ENCODE measurements at regions not wholly inside any gene's neighbourhood (a gene's known extent, or its start where the extent isn't known, plus 50 kb on each side); places are given as distances from the start of the nearest gene placed in this dataset.

DNA sequence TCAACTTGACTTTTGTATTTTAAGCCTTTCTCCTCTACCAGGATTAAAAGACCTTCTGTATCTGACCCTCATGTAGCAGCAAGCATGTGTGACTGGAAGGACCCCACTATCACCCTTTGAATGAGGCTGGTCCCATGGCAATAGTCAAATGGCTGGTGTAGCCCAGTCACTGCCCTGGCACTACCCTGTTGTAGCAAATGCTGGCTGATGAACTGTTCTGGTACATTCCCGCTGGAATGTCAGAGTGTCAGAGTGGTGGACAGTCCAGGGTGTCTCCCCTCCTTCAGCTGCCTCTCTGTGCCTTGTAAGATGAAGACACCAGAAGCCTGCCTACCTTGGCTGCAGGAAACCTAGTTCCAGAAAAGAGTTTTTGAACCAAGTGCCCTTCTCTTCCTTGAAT is 115.7 kb downstream of the ACKR3 start:
- no peak overlapping the region for H3K27ac ChIP-seq (ENCODE audit: low read depth, low read length)
- 47 to 95% (median 94%) methylated on average over 1 of the region's 1 CpG for WGBS, 3 donors

DNA sequence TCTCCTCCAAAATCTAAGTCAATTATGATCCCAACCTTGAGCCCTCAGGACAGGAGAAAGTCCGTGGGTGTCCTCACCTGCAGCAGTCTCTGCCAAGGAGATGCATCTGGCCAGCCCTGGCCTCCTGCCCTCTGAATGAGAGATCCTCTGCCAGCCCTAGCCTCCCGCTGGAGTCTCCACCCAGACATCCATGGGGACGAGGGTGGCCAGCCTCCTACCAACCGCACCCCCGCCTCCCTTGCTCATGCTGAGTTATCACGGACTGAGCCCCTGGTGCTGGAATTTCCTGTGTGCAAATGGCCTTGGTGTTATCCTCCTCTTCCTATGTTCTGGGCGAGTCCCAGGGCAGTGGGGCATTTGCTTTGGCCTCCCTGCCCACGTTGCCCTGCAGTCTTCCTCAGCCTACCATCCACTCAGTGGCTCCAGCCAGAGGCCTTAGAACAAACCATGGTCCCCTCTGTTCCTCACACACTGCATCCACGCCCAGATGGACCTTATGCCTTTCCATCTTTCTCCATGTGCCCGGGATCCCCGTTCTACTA is 116.4 kb downstream of the ACKR3 start:
- no peak overlapping the region for H3K27ac ChIP-seq (ENCODE audit: low read depth, low read length)
- WGBS, 3 donors = 83 to 86% (median 86%) methylated on average over 11 of the region's 11 CpGs

DNA sequence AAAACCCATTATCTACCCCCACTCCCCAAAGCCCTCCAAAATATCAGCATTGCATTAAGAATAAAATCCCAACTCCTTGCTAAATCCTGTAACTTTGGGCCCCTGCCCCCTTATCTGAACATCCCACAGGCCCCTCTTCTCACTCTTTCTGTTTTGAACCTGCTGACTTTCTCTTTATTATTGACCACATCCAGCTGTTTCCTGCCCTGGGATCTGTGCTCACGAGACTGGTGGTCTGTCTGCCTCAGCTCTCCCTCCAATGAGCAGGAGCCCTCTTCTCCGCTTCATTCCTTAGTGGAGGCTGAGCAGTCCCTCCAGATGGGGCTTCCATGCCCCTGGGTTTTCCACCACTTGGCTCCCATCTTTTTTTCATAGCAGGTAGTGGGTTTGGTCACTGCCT is 116.9 kb downstream of the ACKR3 start:
- 62 to 87% (median 70%) methylated on average over 2 of the region's 2 CpGs for WGBS, 3 donors
- H3K27ac ChIP-seq (ENCODE audit: low read depth, low read length) = no peak overlapping the region

DNA sequence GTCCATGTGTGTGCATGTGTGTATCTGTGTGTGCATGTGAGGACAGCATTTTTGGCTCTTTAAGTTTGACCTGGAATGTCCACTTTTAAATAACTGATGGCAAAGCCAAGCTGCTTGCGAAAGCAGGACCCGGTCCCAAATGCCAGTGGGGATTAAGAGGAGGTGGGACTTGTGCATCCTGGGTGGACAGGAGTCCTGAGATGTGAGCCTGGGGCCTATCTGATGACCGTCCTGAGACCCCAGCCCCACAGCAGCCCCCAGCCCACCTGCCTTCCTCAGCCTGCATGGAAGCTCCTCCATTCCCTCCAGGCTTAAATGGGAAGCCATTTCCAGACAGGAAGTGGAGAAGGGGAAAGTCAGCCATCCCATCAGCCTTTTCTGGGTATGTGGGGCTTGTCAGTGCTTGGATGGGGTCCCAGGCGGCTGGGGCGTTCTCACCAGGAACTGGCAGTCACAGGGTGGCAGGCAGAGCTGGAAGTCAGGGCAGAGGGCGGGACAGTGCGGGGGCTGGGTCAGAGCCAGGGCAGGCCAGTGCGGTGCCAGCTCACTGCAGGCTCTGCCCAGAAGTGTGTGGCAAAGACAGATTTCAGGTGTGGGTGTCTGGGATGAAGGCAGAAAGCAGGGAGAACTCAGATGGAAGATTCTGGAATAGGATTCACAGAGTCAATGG is 117.8 kb downstream of the ACKR3 start:
- 58 to 77% (median 60%) methylated on average over 8 of the region's 8 CpGs for WGBS, 3 donors
- H3K27ac ChIP-seq (ENCODE audit: low read depth, low read length) = no peak overlapping the region

DNA sequence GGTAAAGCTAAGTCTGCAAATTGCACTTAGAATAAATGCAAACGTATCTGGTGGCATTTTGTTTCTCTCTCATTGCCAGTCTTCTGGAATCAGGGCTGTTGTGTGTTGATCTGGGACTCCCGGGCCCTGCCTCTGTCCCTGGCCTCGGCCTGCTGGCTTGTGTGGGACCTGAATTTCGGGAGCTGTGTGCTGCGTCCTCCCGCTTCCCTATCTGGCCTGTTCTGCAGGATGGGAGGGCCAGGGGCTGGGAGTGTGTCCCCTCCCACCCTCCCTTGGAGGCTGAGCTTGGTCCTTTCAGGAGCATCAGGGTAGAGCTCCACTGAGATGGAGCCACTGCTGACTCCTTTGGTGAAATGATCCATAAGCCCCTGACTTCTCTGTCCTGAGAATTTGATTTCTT is 118.5 kb downstream of the ACKR3 start:
- H3K27ac ChIP-seq (ENCODE audit: low read depth, low read length) = no peak overlapping the region
- WGBS, 3 donors = 79 to 93% (median 84%) methylated on average over 6 of the region's 6 CpGs

DNA sequence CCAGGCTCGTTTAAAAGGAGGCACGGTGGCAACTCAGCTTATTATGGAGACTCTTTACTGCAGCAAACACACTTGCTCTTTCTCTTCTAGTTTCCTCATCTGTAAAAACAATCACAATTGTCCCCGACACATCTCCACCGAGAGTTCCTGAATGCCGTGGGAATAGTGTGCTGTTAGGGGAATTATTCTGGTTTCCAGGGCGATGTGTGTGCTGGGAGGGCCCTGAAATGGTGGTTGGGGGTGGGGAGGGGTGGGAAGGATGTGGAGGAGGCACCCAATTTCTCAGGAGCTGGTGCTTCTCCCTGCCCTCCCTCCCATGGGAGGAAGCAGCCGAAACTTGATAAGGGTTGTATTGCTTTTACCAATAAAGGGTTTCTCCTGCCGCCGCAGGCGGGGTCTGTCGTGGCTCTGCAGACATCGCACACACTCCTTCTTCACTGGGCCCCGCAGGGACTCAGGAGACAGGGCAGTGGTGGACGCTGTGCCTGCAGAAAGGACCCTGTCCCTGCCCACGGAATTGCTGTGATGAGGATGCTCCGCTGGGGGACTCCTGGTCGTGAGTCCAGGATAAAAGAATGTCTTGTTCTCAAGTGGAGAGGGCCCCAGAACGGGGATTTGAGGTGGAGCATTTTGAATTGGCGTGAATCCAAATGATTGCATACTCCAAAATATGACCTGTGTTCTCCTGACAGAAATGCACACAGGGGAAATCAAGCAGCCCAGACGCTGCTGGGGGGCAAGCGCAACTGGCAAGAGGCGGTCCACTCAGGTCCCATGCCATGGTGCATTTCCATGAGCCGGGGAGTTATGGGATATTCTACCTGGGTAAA is 119.2 kb downstream of the ACKR3 start:
- H3K27ac ChIP-seq (ENCODE audit: low read depth, low read length) = no peak overlapping the region

DNA sequence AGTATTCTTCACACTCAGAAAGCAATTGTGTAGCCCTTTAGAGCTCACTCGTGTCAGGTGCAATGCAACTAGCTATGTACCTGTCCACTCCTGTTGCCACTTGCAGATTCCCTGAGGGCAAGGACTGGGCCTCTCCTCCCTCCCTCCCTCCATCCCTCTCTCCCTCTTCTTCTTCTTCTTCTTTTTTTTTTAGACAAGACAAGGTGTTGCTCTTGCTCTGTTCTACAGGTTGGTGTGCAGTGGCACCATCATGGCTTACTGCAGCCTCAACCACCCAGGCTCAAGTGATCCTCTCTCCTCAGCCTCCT is 119.7 kb downstream of the ACKR3 start:
- 69 to 88% (median 80%) methylated on average over 1 of the region's 1 CpG for WGBS, 3 donors
- H3K27ac ChIP-seq (ENCODE audit: low read depth, low read length) = no peak overlapping the region

More for the DNA sequence above, 119.2 kb downstream of the ACKR3 start:
- 50 to 69% (median 59%) methylated on average over 23 of the region's 23 CpGs for WGBS, 3 donors

DNA sequence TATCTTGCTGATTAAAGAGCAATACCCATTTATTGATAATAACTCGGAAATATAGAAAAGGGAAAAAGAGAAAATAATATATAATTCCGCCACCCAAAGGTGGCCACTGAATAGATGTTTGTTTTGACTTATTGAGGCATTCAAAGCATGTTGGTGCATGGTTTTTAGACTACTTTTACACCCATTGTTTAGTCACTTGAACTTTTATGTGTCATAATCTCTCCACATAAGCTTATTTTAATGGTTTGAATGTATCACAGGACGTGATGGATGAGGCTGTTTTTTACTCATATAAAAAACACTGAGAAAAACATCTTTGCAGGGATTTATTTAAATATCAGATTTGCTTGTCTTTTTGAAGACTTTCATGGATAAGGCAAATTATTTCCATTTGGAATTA is 120.4 kb downstream of the ACKR3 start:
- no peak overlapping the region for H3K27ac ChIP-seq (ENCODE audit: low read depth, low read length)
- 92 to 95% (median 93%) methylated on average over 3 of the region's 3 CpGs for WGBS, 3 donors

DNA sequence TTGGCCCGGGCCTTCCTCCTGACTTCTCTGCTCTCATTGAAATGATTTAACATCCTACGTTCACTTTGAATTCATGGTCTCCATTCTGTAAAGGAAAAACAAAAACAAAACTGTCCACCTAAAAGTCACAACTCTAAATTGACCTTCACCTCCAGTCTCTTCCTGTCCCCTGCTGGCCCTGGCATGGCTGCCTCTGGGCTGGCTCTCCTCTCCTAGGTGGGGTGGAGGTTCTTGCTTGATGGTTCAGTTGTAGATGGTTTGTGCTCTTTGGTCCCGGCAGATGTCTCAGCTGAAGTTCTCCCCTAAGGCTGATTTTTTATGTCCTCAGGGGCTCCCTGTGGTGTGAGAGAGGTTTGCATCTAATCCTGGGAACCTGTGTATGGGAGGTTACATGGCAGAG is 121.1 kb downstream of the ACKR3 start:
- 95 to 97% (median 96%) methylated on average over 3 of the region's 3 CpGs for WGBS, 3 donors

DNA sequence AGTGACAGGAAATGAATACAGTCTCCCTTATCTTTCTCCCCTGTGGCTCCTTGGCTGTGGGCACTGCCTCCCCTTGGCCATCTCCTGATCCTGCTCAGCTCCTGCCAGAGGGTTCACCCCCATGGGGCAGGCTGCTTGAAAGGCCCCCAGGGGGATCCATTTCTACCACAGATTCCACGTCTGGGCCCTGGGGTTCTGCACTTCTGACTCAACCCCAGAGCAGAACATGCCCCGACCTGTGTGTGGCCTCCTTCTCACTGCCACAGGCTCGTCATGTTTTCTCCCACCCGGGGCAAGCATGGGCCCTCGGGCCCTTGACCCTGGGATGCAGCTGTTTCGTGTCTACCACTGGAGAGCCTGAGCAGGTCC is 122.2 kb downstream of the ACKR3 start:
- no peak overlapping the region for H3K27ac ChIP-seq (ENCODE audit: low read depth, low read length)
- WGBS, 3 donors = 76 to 86% (median 82%) methylated on average over 6 of the region's 6 CpGs

More for the DNA sequence above, 121.1 kb downstream of the ACKR3 start:
- H3K27ac ChIP-seq (ENCODE audit: low read depth, low read length) = no peak overlapping the region

DNA sequence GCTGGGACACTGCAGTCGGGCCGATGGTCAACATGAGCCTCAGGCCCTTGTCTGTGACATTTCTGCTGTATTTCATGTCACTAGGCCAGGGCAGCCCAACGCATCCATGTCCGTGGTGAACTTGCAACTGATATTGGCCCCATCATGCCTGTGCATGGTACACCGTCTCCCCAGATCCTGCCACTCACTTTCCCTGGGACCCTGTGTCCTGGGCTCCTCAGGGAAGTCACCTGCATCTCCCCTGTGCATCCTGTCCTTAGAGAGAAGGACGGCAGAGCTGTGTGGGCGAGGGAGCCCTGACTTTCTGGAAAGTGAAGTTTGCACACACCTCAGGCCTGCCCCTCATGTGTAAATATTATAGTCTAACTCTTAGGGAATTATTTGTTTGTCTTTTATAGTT is 123.3 kb downstream of the ACKR3 start:
- WGBS, 3 donors = 86 to 95% (median 94%) methylated on average over 7 of the region's 7 CpGs
- H3K27ac ChIP-seq (ENCODE audit: low read depth, low read length) = no peak overlapping the region

DNA sequence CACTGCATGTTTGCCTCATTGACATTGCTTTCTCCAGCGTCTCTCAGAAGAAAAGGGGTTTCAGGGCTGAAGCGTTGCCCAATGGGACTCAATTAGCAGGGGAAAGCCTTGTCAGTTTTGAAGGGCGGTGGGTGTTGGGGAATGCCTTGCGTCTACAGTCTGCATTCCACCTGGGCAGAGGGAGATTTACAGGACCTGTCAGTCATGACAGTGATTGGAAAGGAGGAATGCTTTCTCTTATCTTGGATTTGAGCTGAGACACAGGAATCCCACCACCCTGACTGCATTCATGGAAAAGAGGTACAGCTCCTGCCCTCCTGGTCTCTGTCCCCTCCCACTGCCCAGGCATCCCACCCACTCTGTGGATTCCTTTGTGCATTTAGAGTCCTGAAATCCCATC is 123.9 kb downstream of the ACKR3 start:
- H3K27ac ChIP-seq (ENCODE audit: low read depth, low read length) = no peak overlapping the region
- 88 to 94% (median 93%) methylated on average over 4 of the region's 4 CpGs for WGBS, 3 donors

DNA sequence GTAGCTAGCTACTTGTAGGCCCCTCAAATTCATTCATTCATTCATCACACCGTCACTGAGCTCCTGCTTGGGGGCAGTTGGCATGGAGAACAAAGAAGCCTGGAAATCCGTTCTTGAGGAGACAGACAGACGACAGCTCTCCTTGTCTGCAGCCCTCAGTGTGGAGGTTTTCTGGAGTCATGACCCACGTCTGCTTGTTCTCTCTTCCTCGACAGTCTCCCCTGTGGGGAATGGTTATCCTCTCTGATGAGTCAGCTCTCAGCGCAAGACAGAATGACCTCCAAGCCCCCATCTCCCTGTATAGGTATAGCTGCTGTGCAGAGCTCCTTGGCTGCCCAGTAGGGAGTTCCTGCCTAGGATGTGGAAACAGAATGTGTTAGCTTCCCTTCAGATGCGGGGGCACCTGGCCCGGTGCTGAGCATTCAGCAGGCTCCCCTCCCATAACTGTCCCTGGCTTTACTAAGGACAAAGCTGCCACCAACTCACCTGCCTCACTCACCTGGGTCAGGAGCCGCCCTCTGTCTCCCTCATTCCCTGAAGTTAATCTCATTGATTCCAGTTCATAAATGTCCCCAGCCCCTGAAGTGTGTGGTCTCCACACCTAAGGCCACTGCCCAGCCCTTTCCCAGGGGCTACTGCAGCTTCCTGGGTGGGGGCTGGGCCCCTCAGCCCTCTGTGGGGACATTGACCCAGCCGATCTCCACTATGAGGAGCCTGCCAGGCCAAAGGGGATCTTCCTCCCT is 124.7 kb downstream of the ACKR3 start:
- WGBS, 3 donors = 81 to 86% (median 86%) methylated on average over 10 of the region's 10 CpGs
- H3K27ac ChIP-seq (ENCODE audit: low read depth, low read length) = no peak overlapping the region

DNA sequence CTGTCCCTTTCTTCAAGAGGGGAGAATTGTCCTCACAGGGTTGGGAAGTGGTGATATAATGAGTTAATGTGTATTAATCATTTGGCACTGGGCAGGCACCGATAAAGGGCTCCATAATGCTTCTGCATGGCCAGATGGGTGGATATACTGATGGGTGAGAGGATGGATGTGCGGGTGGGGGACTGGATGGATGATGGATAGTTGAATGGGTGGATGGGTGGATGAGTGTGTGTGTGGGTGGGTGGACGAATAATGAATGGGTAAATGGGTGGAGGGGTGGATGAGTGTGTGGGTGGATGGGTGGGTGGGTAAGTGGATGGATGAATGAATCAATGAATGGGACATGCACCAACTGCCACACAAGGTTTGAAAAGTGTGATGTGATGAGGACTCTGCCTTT is 127.2 kb downstream of the ACKR3 start:
- no peak overlapping the region for H3K27ac ChIP-seq (ENCODE audit: low read depth, low read length)
- WGBS, 3 donors = 52 to 60% (median 55%) methylated on average over 3 of the region's 3 CpGs

DNA sequence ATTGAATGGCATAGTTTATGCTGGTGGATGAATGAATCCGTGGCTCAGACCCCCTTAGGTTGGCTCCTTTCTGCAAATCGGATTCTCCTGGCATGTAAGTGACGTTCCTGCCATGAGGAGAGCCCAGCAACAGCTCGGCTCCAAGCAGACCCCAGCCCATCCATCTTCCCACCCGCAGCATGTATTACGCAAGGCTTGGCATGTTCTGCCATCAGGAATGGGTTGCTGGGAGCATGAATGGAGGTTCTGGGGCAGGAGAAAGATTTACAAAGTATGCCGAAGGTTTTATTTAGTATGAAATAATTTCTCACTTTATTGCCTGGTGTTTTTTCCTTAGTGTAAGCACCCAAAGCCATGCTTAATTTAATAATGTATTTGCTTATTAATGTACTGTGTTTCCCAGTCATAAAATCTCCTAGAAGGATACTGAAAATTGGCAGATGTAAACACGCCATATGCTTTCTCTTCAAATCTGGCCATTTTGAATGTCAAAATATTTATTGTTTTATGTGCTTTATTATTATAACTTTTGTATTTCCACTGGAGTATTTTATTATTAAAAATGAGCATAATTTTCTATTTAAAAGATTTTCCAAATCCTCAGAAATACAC is 128.5 kb downstream of the ACKR3 start:
- WGBS, 3 donors = 86 to 91% (median 87%) methylated on average over 8 of the region's 8 CpGs
- H3K27ac ChIP-seq (ENCODE audit: low read depth, low read length) = no peak overlapping the region

DNA sequence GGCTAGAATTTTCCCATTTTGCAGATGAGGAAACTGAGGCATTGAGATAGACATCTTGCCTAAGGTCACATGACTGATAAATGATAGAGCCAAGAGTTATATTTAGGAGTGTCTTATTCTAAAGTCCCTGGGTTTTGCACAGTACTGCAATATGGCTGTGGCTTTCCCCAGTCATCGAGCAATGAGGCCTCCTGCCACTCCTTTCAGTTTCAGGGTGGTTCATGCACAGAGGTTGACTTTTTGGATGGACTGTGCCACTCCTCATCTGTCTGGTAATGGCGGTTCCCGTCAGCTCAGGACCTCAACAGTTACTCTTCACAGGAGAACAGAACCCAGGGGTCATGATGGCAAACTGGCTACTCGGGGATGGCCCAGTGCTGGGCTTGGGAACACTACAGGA is 131.1 kb downstream of the ACKR3 start:
- 96 to 99% (median 97%) methylated on average over 4 of the region's 4 CpGs for WGBS, 3 donors
- no peak overlapping the region for H3K27ac ChIP-seq (ENCODE audit: low read depth, low read length)

DNA sequence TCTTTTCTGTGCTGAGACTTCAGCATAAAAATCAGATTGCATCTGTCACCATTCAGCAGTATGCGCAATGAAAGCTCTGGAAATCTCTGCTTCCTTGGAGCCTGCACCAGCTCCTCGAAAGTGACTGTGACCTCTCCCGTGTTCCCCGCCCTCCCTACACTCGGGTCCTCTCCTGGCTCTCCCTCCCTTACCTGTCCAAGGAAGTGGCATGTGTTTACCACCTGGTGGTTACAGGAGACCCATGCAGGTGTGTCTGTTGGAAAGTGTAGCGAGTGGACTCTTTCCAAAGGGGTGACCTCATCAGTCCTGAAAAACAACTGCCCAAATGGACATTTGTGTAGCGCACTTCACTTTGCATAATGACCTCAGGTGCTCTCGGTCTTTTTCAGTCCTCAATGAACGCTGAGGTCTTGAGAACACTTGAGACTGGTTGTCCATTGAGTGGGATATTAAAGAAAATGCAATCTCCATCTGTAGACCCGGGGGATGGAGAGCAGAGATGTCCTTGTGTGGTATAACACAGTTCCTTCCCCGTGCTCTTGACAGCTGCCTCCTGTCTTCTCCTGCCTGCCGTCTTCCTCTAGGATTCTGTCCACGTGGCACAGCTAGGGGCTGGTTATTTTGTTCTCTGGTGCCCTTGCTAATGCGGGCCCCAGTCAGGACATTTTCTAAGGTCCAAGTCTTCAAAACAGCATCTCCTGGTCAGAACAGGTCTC is 133.2 kb downstream of the ACKR3 start:
- WGBS, 3 donors = 66 to 87% (median 73%) methylated on average over 14 of the region's 14 CpGs
- no peak overlapping the region for H3K27ac ChIP-seq (ENCODE audit: low read depth, low read length)

DNA sequence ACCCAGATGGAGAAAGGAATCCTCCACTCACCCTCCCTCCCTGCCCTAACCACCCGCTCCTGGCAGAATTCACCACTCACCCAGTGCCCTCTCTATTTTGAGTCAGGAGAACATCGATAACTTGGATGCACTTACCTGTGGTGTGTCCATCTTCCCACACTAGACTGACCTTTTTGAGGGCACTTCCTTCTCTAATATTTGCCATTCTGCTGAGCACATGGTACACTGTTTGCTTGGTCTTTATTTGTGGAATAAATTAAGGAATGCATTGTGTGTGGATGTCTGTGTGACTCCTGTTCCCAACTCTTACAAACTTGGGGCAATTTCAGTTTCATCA is 133.7 kb downstream of the ACKR3 start:
- 43 to 99% (median 78%) methylated on average over 2 of the region's 2 CpGs for WGBS, 3 donors
- H3K27ac ChIP-seq (ENCODE audit: low read depth, low read length) = no peak overlapping the region
